GM10248 (cell line): ENCODE measurements at regions not wholly inside any gene's neighbourhood (a gene's known extent, or its start where the extent isn't known, plus 50 kb on each side); places are given as distances from the start of the nearest gene placed in this dataset.

ENCODE experiments used
- CTCF ChIA-PET: fragments of 300-600 bp; sonication (Branson Sonifier 250); formaldehyde crosslinking; extraction: SDS; loops from one replicate; lab custom pipeline; 2021; ENCODE audit warnings: antibody characterized with exemption; lab: Yijun Ruan, JAX
- POLR2A ChIA-PET: fragments of 350-650 bp; sonication (Branson Sonifier 250); formaldehyde crosslinking; extraction: SDS; loops from one replicate; lab custom pipeline; 2020; ENCODE audit warnings: antibody characterized with exemption; lab: Yijun Ruan, JAX
- DNase-seq: peaks from one replicate; pipeline ENCODE4 v3.0.0; 2012; ENCODE audit errors: extremely low spot score
- TF ChIP-seq, protein P1 (sequence below): IDR thresholded peaks from 2 replicates; pipeline ENCODE4 v1.5.1; 2012; ENCODE audit warnings: mild to moderate bottlenecking, low read depth; ENCODE audit errors: extremely low read depth, missing control alignments, control extremely low read depth

- TF ChIP-seq, protein P1, sequence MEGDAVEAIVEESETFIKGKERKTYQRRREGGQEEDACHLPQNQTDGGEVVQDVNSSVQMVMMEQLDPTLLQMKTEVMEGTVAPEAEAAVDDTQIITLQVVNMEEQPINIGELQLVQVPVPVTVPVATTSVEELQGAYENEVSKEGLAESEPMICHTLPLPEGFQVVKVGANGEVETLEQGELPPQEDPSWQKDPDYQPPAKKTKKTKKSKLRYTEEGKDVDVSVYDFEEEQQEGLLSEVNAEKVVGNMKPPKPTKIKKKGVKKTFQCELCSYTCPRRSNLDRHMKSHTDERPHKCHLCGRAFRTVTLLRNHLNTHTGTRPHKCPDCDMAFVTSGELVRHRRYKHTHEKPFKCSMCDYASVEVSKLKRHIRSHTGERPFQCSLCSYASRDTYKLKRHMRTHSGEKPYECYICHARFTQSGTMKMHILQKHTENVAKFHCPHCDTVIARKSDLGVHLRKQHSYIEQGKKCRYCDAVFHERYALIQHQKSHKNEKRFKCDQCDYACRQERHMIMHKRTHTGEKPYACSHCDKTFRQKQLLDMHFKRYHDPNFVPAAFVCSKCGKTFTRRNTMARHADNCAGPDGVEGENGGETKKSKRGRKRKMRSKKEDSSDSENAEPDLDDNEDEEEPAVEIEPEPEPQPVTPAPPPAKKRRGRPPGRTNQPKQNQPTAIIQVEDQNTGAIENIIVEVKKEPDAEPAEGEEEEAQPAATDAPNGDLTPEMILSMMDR = no peak
- DNase-seq = no peak
- ChIA-PET CTCF (interaction anchor here (1.0 to 2.3 kb wide), 6 partner anchors 8 to 393 kb away, joined by 3 to 9 read pairs (median 6); no protein-coding TSS in a partner anchor), POLR2A (no interaction called here)
Measured at GRCh38 chr1:233782937-233783586, 121.4 kb upstream of the SLC35F3 start.

- TF ChIP-seq, protein P1 = no peak
- ChIA-PET POLR2A (no interaction called here), CTCF (interaction anchor here (0.6 kb wide), 1 partner anchor 354 kb away, joined by 3 read pairs; no protein-coding TSS in a partner anchor)
- no peak for DNase-seq
Measured at GRCh38 chr1:233787599-233787998, 116.9 kb upstream of the SLC35F3 start.

- ChIA-PET CTCF (no interaction called here), POLR2A (no interaction called here)
- DNase-seq = no peak
- TF ChIP-seq, protein P1 = no peak
Measured at GRCh38 chr1:233788687-233789086, 115.8 kb upstream of the SLC35F3 start.

DNA sequence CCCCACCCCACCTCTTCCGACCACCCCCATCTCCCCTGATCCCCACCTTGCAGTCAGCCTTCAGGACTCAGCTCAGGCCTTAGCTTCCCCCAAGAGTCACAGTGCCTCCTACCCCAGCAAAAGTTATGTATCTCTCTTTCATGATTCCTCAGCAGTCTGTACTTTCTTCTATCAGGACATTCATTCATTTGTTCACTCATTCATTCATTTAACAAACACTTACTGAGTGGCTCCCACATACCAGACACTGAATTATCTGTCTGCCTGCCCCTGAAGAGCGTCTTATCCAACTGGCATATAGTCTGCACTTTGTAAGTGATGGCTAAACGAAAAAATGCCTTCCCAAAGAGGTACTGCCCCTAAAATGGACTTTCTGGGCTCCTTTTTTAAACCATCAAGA is 114.4 kb upstream of the SLC35F3 start:
- DNase-seq = no peak
- ChIA-PET POLR2A (no interaction called here), CTCF (interaction anchor here (7.2 kb wide), 1 partner anchor 350 kb away, joined by 65 read pairs; no protein-coding TSS in a partner anchor)
- TF ChIP-seq, protein P1 = no peak

- ChIA-PET CTCF (interaction anchor here (0.7 to 7.2 kb wide), 17 partner anchors 9 to 426 kb away, joined by 3 to 65 read pairs (median 5); no protein-coding TSS in a partner anchor), POLR2A (no interaction called here)
- TF ChIP-seq, protein P1 = peak; percentile 86
- DNase-seq = peak; percentile 61
Measured at GRCh38 chr1:233790662-233791371, 113.7 kb upstream of the SLC35F3 start.

DNA sequence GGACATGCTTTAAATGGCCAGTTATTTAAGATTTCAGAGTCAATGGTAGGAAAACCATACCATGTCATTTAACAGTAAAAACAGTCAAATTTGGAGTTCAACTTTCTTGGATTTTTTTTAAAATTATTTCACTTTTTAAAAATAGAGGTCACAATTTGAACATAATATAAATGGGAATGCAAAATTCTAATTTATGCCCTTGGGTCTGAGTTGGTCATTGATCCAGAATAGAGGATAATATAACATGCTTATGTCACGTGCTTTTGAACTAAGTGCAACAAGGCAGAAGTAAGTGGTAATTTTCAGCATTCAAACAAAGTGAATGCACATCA is 113.1 kb upstream of the SLC35F3 start:
- POLR2A ChIA-PET = no interaction called here
- DNase-seq = no peak
- TF ChIP-seq, protein P1 = no peak
- CTCF ChIA-PET = interaction anchor here (0.8 to 7.2 kb wide), 15 partner anchors 9 to 427 kb away, joined by 3 to 65 read pairs (median 5); no protein-coding TSS in a partner anchor
